GM13977 (cell line): ENCODE measurements at regions not wholly inside any gene's neighbourhood (a gene's known extent, or its start where the extent isn't known, plus 50 kb on each side); places are given as distances from the start of the nearest gene placed in this dataset.

Experiments used
- DNase-seq: peaks from one replicate; pipeline ENCODE4 v3.0.0; 2012; ENCODE audit warnings: low spot score
- CTCF ChIP-seq: IDR thresholded peaks from 2 replicates; pipeline ENCODE4 v1.5.1; 2012; ENCODE audit warnings: mild to moderate bottlenecking, control low read depth; ENCODE audit not compliant: insufficient read depth; ENCODE audit errors: extremely low read depth, missing control alignments
- in situ Hi-C: fragments of 300-500 bp; cut with MboI; formaldehyde crosslinking; loops from one replicate; pipeline ENCODE4 v1.12.0; 2022; ENCODE audit warnings: low sequenced_read_pairs, low pct_unique_long_range_greater_than_20kb, mixed read lengths, inconsistent platforms; ENCODE audit not compliant: unreplicated experiment

- TF ChIP-seq CTCF = no peak
- in situ Hi-C loops = no loop called here
- no peak for DNase-seq
Measured at GRCh38 chr3:181081930-181082329, 92.4 kb upstream of the DNAJC19 start.

GRCh38 chr3:181076558-181076957 lies 87.0 kb upstream of the DNAJC19 start:
- DNase-seq = no peak
- in situ Hi-C loops = no loop called here
- no peak for TF ChIP-seq CTCF

- in situ Hi-C loops = no loop called here
- DNase-seq = no peak
- TF ChIP-seq CTCF = no peak
Measured at GRCh38 chr3:181075098-181075497, 85.6 kb upstream of the DNAJC19 start.

GRCh38 chr3:181066143-181067087 lies 76.9 kb upstream of the DNAJC19 start:
- no peak for DNase-seq
- in situ Hi-C loops = no loop called here
- TF ChIP-seq CTCF = no peak

GRCh38 chr3:181056136-181056732 lies 66.7 kb upstream of the DNAJC19 start:
- in situ Hi-C loops = no loop called here
- no peak for TF ChIP-seq CTCF
- DNase-seq = no peak

- DNase-seq = no peak
- in situ Hi-C loops = no loop called here
- no peak for TF ChIP-seq CTCF
Measured at GRCh38 chr3:181054538-181054937, 65.0 kb upstream of the DNAJC19 start.
